Progenitor cell of endocrine pancreas (in vitro differentiated cells): ENCODE measurements at regions not wholly inside any gene's neighbourhood (a gene's known extent, or its start where the extent isn't known, plus 50 kb on each side); places are given as distances from the start of the nearest gene placed in this dataset.

Experiments
- DNase-seq: peaks from one replicate; pipeline ENCODE4 v3.0.0; 2021; ENCODE audit warnings: low spot score; ENCODE audit not compliant: unreplicated experiment
- H3K27ac Mint-ChIP-seq: 2 replicates; pipeline ENCODE4 v1.8.0; 2021; ENCODE audit warnings: mild to moderate bottlenecking, moderate library complexity, mixed read lengths
- H3K27me3 Mint-ChIP-seq: 2 replicates; pipeline ENCODE4 v1.8.0; 2021; ENCODE audit warnings: mixed read lengths
- H3K36me3 Mint-ChIP-seq: 2 replicates; pipeline ENCODE4 v1.8.0; 2022; ENCODE audit warnings: mixed read lengths; ENCODE audit not compliant: insufficient read depth
- H3K4me1 Mint-ChIP-seq: 2 replicates; pipeline ENCODE4 v1.8.0; 2021; ENCODE audit warnings: low read depth, mixed read lengths
- H3K4me3 Mint-ChIP-seq: 2 replicates; pipeline ENCODE4 v1.8.0; 2021; ENCODE audit warnings: low read depth, mild to moderate bottlenecking, moderate library complexity, mixed read lengths
- H3K9me3 Mint-ChIP-seq: 2 replicates; pipeline ENCODE4 v1.8.0; 2021; ENCODE audit warnings: low read depth, mixed read lengths
- CTCF ChIP-seq: fragments of 200-600 bp; sonication (generic); IDR thresholded peaks from one replicate; pipeline ENCODE4 v1.5.0; 2021; ENCODE audit warnings: antibody characterized with exemption, mild to moderate bottlenecking; ENCODE audit not compliant: unreplicated experiment

GRCh38 chr20:56060486-56060885 is 55.2 kb upstream of the CBLN4 start:
- no peaks in the 10 kb centered on the region for H3K27me3 Mint-ChIP-seq
- H3K27ac Mint-ChIP-seq, result no peak overlapping the region
- no peaks in the 10 kb centered on the region for H3K4me1 Mint-ChIP-seq
- no peak for TF ChIP-seq CTCF
- H3K9me3 Mint-ChIP-seq, result peaks cover 42% of the 10 kb centered on the region
- peaks cover 1% of the 10 kb centered on the region for H3K36me3 Mint-ChIP-seq
- DNase-seq, result no peak
- H3K4me3 Mint-ChIP-seq, result no peak overlapping the region

- Mint-ChIP-seq H3K36me3 (peaks cover 4% of the 10 kb centered on the region), H3K27me3 (no peaks in the 10 kb centered on the region), H3K4me3 (no peak overlapping the region), H3K4me1 (no peaks in the 10 kb centered on the region), H3K27ac (no peak overlapping the region), H3K9me3 (peaks cover 60% of the 10 kb centered on the region)
- DNase-seq, result no peak
- no peak for TF ChIP-seq CTCF
These were observed 63.7 kb upstream of the CBLN4 start for GRCh38 chr20:56069016-56069415.

GRCh38 chr20:56072165-56072564 is 66.8 kb upstream of the CBLN4 start:
- no peaks in the 10 kb centered on the region for H3K4me1 Mint-ChIP-seq
- no peak for DNase-seq
- peaks cover 66% of the 10 kb centered on the region for H3K9me3 Mint-ChIP-seq
- TF ChIP-seq CTCF, result no peak
- peaks cover 3% of the 10 kb centered on the region for H3K36me3 Mint-ChIP-seq
- no peaks in the 10 kb centered on the region for H3K27me3 Mint-ChIP-seq
- no peak overlapping the region for H3K4me3 Mint-ChIP-seq
- H3K27ac Mint-ChIP-seq, result no peak overlapping the region

GRCh38 chr20:56088375-56088774 is 83.1 kb upstream of the CBLN4 start:
- Mint-ChIP-seq H3K4me1 (no peaks in the 10 kb centered on the region), H3K36me3 (peaks cover 3% of the 10 kb centered on the region)

GRCh38 chr20:56091628-56092234 is 86.4 kb upstream of the CBLN4 start:
- Mint-ChIP-seq H3K36me3 (peaks cover 3% of the 10 kb centered on the region), H3K4me1 (no peaks in the 10 kb centered on the region), H3K4me3 (no peak overlapping the region), H3K9me3 (peaks cover 69% of the 10 kb centered on the region), H3K27me3 (no peaks in the 10 kb centered on the region), H3K27ac (no peak overlapping the region)
- no peak for DNase-seq
- no peak for TF ChIP-seq CTCF

More at GRCh38 chr20:56088375-56088774, 83.1 kb upstream of the CBLN4 start:
- H3K27ac Mint-ChIP-seq, result no peak overlapping the region
- H3K27me3 Mint-ChIP-seq, result no peaks in the 10 kb centered on the region
- no peak overlapping the region for H3K4me3 Mint-ChIP-seq
- H3K9me3 Mint-ChIP-seq, result peaks cover 61% of the 10 kb centered on the region
- no peak for TF ChIP-seq CTCF
- no peak for DNase-seq
